Neural progenitor cell (in vitro differentiated cells): ENCODE measurements at regions not wholly inside any gene's neighbourhood (a gene's known extent, or its start where the extent isn't known, plus 50 kb on each side); places are given as distances from the start of the nearest gene placed in this dataset.

Experiments used
- DNase-seq: peaks from one replicate; pipeline ENCODE4 v3.0.0-alpha.2; 2016; ENCODE audit warnings: low spot score
- H2AFZ ChIP-seq: fragments of 200-600 bp; sonication (generic); replicated peaks from 2 replicates; pipeline ENCODE4 v1.6.1; 2016; ENCODE audit warnings: antibody characterized with exemption
- H3F3A ChIP-seq: fragments of 200-600 bp; sonication (generic); 2 replicates; pipeline ENCODE4 v1.6.1; 2016; ENCODE audit warnings: antibody characterized with exemption, low read depth
- H3K27ac ChIP-seq: fragments of 200-600 bp; sonication (generic); 2 replicates; pipeline ENCODE4 v1.5.1; 2016; ENCODE audit warnings: mild to moderate bottlenecking
- H3K27me3 ChIP-seq: fragments of 200-600 bp; sonication (generic); 2 replicates; pipeline ENCODE4 v1.6.1; 2016; ENCODE audit warnings: mild to moderate bottlenecking, moderate library complexity
- H3K36me3 ChIP-seq: fragments of 200-600 bp; sonication (generic); 2 replicates; pipeline ENCODE4 v1.5.1; 2016
- H3K4me1 ChIP-seq: fragments of 200-600 bp; sonication (generic); 2 replicates; pipeline ENCODE4 v1.6.1; 2016; ENCODE audit warnings: mixed run types
- H3K4me2 ChIP-seq: fragments of 200-600 bp; sonication (generic); 2 replicates; pipeline ENCODE4 v1.6.1; 2016
- H3K4me3 ChIP-seq: fragments of 200-600 bp; sonication (generic); 2 replicates; pipeline ENCODE4 v1.5.1; 2016
- H3K79me2 ChIP-seq: fragments of 200-600 bp; sonication (generic); 2 replicates; pipeline ENCODE4 v1.6.1; 2016; ENCODE audit warnings: low read depth
- H3K9ac ChIP-seq: fragments of 200-600 bp; sonication (generic); 2 replicates; pipeline ENCODE4 v1.6.1; 2016
- H3K9me3 ChIP-seq: fragments of 200-600 bp; sonication (generic); 2 replicates; pipeline ENCODE4 v1.5.1; 2016; ENCODE audit warnings: low read depth
- H4K20me1 ChIP-seq: fragments of 200-600 bp; sonication (generic); 2 replicates; pipeline ENCODE4 v1.6.1; 2016; ENCODE audit warnings: low read depth
- H3K27ac Mint-ChIP-seq: 3 replicates; pipeline ENCODE4 v1.8.0; 2021; ENCODE audit warnings: mixed read lengths
- H3K27me3 Mint-ChIP-seq: 2 replicates; pipeline ENCODE4 v1.8.0; 2022; ENCODE audit warnings: low read depth, mild to moderate bottlenecking, inconsistent platforms, moderate library complexity, mixed read lengths; ENCODE audit not compliant: insufficient read depth
- H3K36me3 Mint-ChIP-seq: 3 replicates; pipeline ENCODE4 v1.8.0; 2021; ENCODE audit warnings: mixed read lengths
- H3K4me1 Mint-ChIP-seq: 3 replicates; pipeline ENCODE4 v1.8.0; 2021; ENCODE audit warnings: mixed read lengths
- H3K4me3 Mint-ChIP-seq: 3 replicates; pipeline ENCODE4 v1.8.0; 2021; ENCODE audit warnings: mild to moderate bottlenecking, moderate library complexity, mixed read lengths
- H3K9me3 Mint-ChIP-seq: 3 replicates; pipeline ENCODE4 v1.8.0; 2020; ENCODE audit warnings: mixed read lengths
- EZH2 ChIP-seq: fragments of 200-600 bp; sonication (generic); IDR thresholded peaks from 2 replicates; pipeline ENCODE4 v1.6.1; 2017; ENCODE audit warnings: antibody characterized with exemption, mild to moderate bottlenecking, moderate library complexity
- EZH2phosphoT487 ChIP-seq: fragments of 200-600 bp; sonication (generic); IDR thresholded peaks from 2 replicates; pipeline ENCODE4 v1.6.1; 2017; ENCODE audit warnings: antibody characterized with exemption
- TF ChIP-seq, protein P1 (sequence below): fragments of 200-600 bp; sonication (generic); IDR thresholded peaks from 2 replicates; pipeline ENCODE4 v1.5.1; 2017; ENCODE audit warnings: antibody characterized with exemption, mild to moderate bottlenecking

GRCh38 chrX:96311366-96311765 is 373.3 kb upstream of the DIAPH2 start:
- no peak overlapping the region for H2AFZ ChIP-seq
- Mint-ChIP-seq H3K27ac (no peak overlapping the region), H3K4me3 (no peak overlapping the region), H3K9me3 (no peaks in the 10 kb centered on the region), H3K27me3 (no peaks in the 10 kb centered on the region), H3K4me1 (no peaks in the 10 kb centered on the region), H3K36me3 (no peaks in the 10 kb centered on the region)
- no peak overlapping the region for H3K27ac ChIP-seq
- no peaks in the 10 kb centered on the region for H4K20me1 ChIP-seq
- DNase-seq: no peak
- no peaks in the 10 kb centered on the region for H3K36me3 ChIP-seq
- H3F3A ChIP-seq: no peaks in the 10 kb centered on the region
- H3K9ac ChIP-seq: no peak overlapping the region
- no peak for TF ChIP-seq EZH2
- TF ChIP-seq, protein P1, sequence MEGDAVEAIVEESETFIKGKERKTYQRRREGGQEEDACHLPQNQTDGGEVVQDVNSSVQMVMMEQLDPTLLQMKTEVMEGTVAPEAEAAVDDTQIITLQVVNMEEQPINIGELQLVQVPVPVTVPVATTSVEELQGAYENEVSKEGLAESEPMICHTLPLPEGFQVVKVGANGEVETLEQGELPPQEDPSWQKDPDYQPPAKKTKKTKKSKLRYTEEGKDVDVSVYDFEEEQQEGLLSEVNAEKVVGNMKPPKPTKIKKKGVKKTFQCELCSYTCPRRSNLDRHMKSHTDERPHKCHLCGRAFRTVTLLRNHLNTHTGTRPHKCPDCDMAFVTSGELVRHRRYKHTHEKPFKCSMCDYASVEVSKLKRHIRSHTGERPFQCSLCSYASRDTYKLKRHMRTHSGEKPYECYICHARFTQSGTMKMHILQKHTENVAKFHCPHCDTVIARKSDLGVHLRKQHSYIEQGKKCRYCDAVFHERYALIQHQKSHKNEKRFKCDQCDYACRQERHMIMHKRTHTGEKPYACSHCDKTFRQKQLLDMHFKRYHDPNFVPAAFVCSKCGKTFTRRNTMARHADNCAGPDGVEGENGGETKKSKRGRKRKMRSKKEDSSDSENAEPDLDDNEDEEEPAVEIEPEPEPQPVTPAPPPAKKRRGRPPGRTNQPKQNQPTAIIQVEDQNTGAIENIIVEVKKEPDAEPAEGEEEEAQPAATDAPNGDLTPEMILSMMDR: no peak
- TF ChIP-seq EZH2phosphoT487: no peak
- H3K4me1 ChIP-seq: no peaks in the 10 kb centered on the region
- H3K79me2 ChIP-seq: no peaks in the 10 kb centered on the region
- H3K4me2 ChIP-seq: no peak overlapping the region
- no peaks in the 10 kb centered on the region for H3K9me3 ChIP-seq
- no peaks in the 10 kb centered on the region for H3K27me3 ChIP-seq
- H3K4me3 ChIP-seq: no peak overlapping the region

- Mint-ChIP-seq H3K36me3 (no peaks in the 10 kb centered on the region), H3K27me3 (no peaks in the 10 kb centered on the region), H3K4me3 (no peak overlapping the region), H3K9me3 (peaks cover under 1% of the 10 kb centered on the region), H3K4me1 (no peaks in the 10 kb centered on the region), H3K27ac (no peak overlapping the region)
- Histone ChIP-seq H3K79me2 (no peaks in the 10 kb centered on the region), H3K9me3 (no peaks in the 10 kb centered on the region), H2AFZ (no peak overlapping the region), H3K4me3 (no peak overlapping the region), H3K27me3 (no peaks in the 10 kb centered on the region), H3K36me3 (no peaks in the 10 kb centered on the region), H3K4me2 (no peak overlapping the region), H3K27ac (no peak overlapping the region), H3K4me1 (no peaks in the 10 kb centered on the region), H3F3A (no peaks in the 10 kb centered on the region), H3K9ac (no peak overlapping the region), H4K20me1 (no peaks in the 10 kb centered on the region)
- no peak for TF ChIP-seq EZH2
- DNase-seq: no peak
Measured at GRCh38 chrX:96314985-96315384, 369.7 kb upstream of the DIAPH2 start.

- no peaks in the 10 kb centered on the region for H3K9me3 ChIP-seq
- DNase-seq: no peak
- Mint-ChIP-seq H3K4me3 (no peak overlapping the region), H3K27me3 (no peaks in the 10 kb centered on the region), H3K4me1 (no peaks in the 10 kb centered on the region), H3K27ac (no peak overlapping the region), H3K36me3 (no peaks in the 10 kb centered on the region), H3K9me3 (peaks cover 2% of the 10 kb centered on the region)
- no peak overlapping the region for H3K4me2 ChIP-seq
- no peaks in the 10 kb centered on the region for H3K27me3 ChIP-seq
- no peak overlapping the region for H2AFZ ChIP-seq
- H3K9ac ChIP-seq: no peak overlapping the region
- TF ChIP-seq, protein P1: no peak
- TF ChIP-seq EZH2 (no peak), EZH2phosphoT487 (no peak)
- no peaks in the 10 kb centered on the region for H3K4me1 ChIP-seq
- no peak overlapping the region for H3K27ac ChIP-seq
- H3F3A ChIP-seq: no peaks in the 10 kb centered on the region
- H3K36me3 ChIP-seq: no peaks in the 10 kb centered on the region
- H4K20me1 ChIP-seq: no peaks in the 10 kb centered on the region
- no peak overlapping the region for H3K4me3 ChIP-seq
- H3K79me2 ChIP-seq: no peaks in the 10 kb centered on the region
Measured at GRCh38 chrX:96361844-96362243, 322.8 kb upstream of the DIAPH2 start.

DNA sequence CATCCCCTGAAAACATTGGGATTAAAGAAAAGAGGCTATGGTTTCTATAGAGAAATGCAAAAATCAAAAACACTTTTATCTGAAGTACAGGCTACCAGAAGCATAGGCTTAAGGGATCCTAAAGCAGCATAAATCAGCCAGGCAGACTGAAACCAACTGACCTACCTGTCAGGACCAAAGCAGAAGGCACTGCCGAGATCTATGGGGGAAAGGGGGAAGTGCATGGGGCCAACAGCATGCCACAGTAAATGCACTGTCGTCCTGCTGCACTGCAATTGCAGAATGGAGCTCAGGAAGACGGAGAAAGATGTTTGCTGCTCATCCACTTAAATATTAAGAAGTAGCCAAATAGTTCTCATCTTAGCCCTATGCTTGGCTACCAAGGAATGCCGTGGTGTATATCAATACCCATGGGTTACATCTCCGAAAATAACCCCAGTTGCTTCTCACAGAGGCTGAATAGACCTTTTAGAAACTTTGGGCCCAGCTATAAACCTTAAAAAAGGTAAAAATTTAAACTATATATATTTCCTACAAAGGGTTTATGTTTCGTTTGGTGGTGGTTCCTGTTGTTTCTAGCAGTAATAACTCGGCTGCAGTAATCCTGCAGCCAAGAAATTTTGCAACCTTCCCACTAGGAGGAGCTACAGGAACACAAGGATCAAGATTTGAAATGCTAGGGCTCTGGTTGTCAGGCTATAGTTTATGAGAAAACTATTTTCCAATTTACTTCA is 312.2 kb upstream of the DIAPH2 start:
- Mint-ChIP-seq H3K4me1 (peaks cover 3% of the 10 kb centered on the region), H3K36me3 (no peaks in the 10 kb centered on the region), H3K9me3 (no peaks in the 10 kb centered on the region), H3K27ac (no peak overlapping the region), H3K4me3 (no peak overlapping the region), H3K27me3 (no peaks in the 10 kb centered on the region)
- Histone ChIP-seq H2AFZ (no peak overlapping the region), H3K27me3 (no peaks in the 10 kb centered on the region), H3K9me3 (no peaks in the 10 kb centered on the region), H3K79me2 (no peaks in the 10 kb centered on the region), H3K27ac (no peak overlapping the region), H3F3A (no peaks in the 10 kb centered on the region), H3K4me3 (no peak overlapping the region), H3K4me1 (no peaks in the 10 kb centered on the region), H3K9ac (no peak overlapping the region), H4K20me1 (no peaks in the 10 kb centered on the region), H3K36me3 (no peaks in the 10 kb centered on the region), H3K4me2 (no peak overlapping the region)
- TF ChIP-seq, protein P1: peak; percentile 74
- TF ChIP-seq EZH2: no peak
- peak; percentile 63 for DNase-seq
